Ramos (cell line): ENCODE measurements at regions not wholly inside any gene's neighbourhood (a gene's known extent, or its start where the extent isn't known, plus 50 kb on each side); places are given as distances from the start of the nearest gene placed in this dataset.

Source experiments
- in situ Hi-C: fragments of 300-500 bp; cut with MboI; formaldehyde crosslinking; loops from one replicate; pipeline ENCODE4 v1.14.3; 2022; ENCODE audit warnings: low sequenced_read_pairs; ENCODE audit not compliant: unreplicated experiment

- in situ Hi-C loops = no loop called here
Observed at GRCh38 chr2:168371273-168372019, 84.6 kb upstream of the CERS6 start.

GRCh38 chr2:168373468-168373867 lies 82.6 kb upstream of the CERS6 start:
- in situ Hi-C loops = no loop called here

- in situ Hi-C loops = no loop called here
Observed at GRCh38 chr2:168375195-168375798, 80.8 kb upstream of the CERS6 start.

GRCh38 chr2:168378960-168379669 lies 77.0 kb upstream of the CERS6 start:
- in situ Hi-C loops = no loop called here

- in situ Hi-C loops = no loop called here
Observed at GRCh38 chr2:168380500-168380899, 75.6 kb upstream of the CERS6 start.

- in situ Hi-C loops = no loop called here
Observed at GRCh38 chr2:168392024-168392423, 64.0 kb upstream of the CERS6 start.

GRCh38 chr2:168392797-168393196 lies 63.3 kb upstream of the CERS6 start:
- in situ Hi-C loops = no loop called here

- in situ Hi-C loops = no loop called here
Observed at GRCh38 chr2:168394262-168394661, 61.8 kb upstream of the CERS6 start.

- in situ Hi-C loops = no loop called here
Observed at GRCh38 chr2:168396131-168396530, 59.9 kb upstream of the CERS6 start.

- in situ Hi-C loops = no loop called here
Observed at GRCh38 chr2:168397629-168398028, 58.4 kb upstream of the CERS6 start.

GRCh38 chr2:168401048-168401556 lies 55.0 kb upstream of the CERS6 start:
- in situ Hi-C loops = no loop called here

- in situ Hi-C loops = no loop called here
Observed at GRCh38 chr2:168401771-168402170, 54.3 kb upstream of the CERS6 start.

- in situ Hi-C loops = no loop called here
Observed at GRCh38 chr2:168402531-168402930, 53.5 kb upstream of the CERS6 start.

- in situ Hi-C loops = no loop called here
Observed at GRCh38 chr2:168403736-168404135, 52.3 kb upstream of the CERS6 start.

- in situ Hi-C loops = no loop called here
Observed at GRCh38 chr2:168404764-168405163, 51.3 kb upstream of the CERS6 start.
